ENCODE measurements at regions not wholly inside any gene's neighbourhood (a gene's known extent, or its start where the extent isn't known, plus 50 kb on each side); places are given as distances from the start of the nearest gene placed in this dataset.

- Histone ChIP-seq H3K27me3 (peaks cover 0 to 13% (median 0%) of the 10 kb centered on the region in 9 donors), H3K4me3 (no peak overlapping the region), H3K9me3 (no peaks in the 10 kb centered on the region), H3K36me3 (no peaks in the 10 kb centered on the region), H3K27ac (no peak overlapping the region), H3K4me1 (no peaks in the 10 kb centered on the region)
- ATAC-seq = no peak
- TF ChIP-seq CTCF (IDR thresholded peaks at IDR 0.05) (no peak), POLR2A (IDR thresholded peaks at IDR 0.05) (no peak)
- no peak for DNase-seq
- WGBS, 4 donors = 88 to 91% (median 90%) methylated on average over 15 of the region's 15 CpGs
- intact Hi-C loops (cut with DNase I) = no loop called here
Measured at GRCh38 chr22:49470741-49471503, 356.8 kb downstream of the BRD1 start.

- no peaks in the 10 kb centered on the region for H3K4me1 ChIP-seq
- ATAC-seq (no peak), DNase-seq (no peak)
- H3K36me3 ChIP-seq = no peaks in the 10 kb centered on the region
- intact Hi-C loops (cut with DNase I) = no loop called here
- H3K4me3 ChIP-seq = no peak overlapping the region
- H3K9me3 ChIP-seq = no peaks in the 10 kb centered on the region
- 83 to 85% (median 84%) methylated on average over 32 to 33 of the region's 33 CpGs for WGBS, 4 donors
- H3K27me3 ChIP-seq = peaks cover 0 to 13% (median 0%) of the 10 kb centered on the region in 9 donors
- no peak overlapping the region for H3K27ac ChIP-seq
- no peak for TF ChIP-seq CTCF (IDR thresholded peaks at IDR 0.05)
- TF ChIP-seq POLR2A (IDR thresholded peaks at IDR 0.05) = no peak
Measured at GRCh38 chr22:49469896-49470740, 357.6 kb downstream of the BRD1 start.

DNA sequence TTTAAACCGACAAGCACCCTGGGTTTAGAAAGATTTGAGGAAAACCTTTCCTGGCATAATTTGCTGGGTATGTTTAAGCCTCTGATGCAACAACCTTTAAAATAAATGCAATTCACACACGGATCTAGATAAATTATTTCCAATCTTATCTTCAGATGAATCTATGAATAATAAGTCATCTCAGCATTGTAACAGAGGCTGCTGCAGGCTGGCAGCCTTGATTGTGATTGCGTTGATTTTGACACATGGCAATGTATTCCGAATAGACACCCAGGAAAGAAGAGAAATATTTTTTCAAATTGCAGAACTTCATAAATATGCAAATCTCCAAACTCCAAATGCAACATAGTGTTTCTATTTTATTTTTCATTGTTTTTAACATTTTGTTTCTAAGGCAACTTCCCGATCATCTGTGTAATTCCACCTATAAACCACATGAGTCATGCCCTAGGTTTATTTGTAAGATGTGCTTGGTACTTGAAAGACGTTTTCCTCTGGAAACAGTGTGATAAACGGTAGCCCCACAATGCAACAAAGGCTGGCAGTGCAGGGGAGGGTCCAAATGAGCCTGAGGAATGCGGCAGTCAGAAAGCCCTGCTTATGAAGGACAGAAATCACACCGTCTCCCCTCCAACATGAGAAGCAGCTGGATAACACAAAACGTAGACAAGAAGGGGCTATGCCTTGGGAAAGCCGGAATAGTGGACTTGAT, 359.0 kb downstream of the BRD1 start:
- H3K36me3 ChIP-seq = no peaks in the 10 kb centered on the region
- intact Hi-C loops (cut with DNase I) = no loop called here
- H3K4me1 ChIP-seq = no peaks in the 10 kb centered on the region
- H3K4me3 ChIP-seq = no peak overlapping the region
- DNase-seq (no peak), ATAC-seq (no peak)
- TF ChIP-seq CTCF (IDR thresholded peaks at IDR 0.05) = no peak
- no peak for TF ChIP-seq POLR2A (IDR thresholded peaks at IDR 0.05)
- WGBS, 4 donors = 62 to 67% (median 66%) methylated on average over 11 of the region's 11 CpGs
- peaks cover 0 to 13% (median 0%) of the 10 kb centered on the region in 9 donors for H3K27me3 ChIP-seq
- H3K27ac ChIP-seq = no peak overlapping the region
- H3K9me3 ChIP-seq = no peaks in the 10 kb centered on the region

Data from heart left ventricle (tissue), 16 donors.